Natural killer cell treated with Interleukin-12 subunit alpha and Interleukin-12 subunit beta and Interleukin-15 and Interleukin-18, amount 100 ng/mL, for 72 hours (primary cell): ENCODE measurements at regions not wholly inside any gene's neighbourhood (a gene's known extent, or its start where the extent isn't known, plus 50 kb on each side); places are given as distances from the start of the nearest gene placed in this dataset.

Experiments
- ATAC-seq, 2 donors: fragments of 150-1000 bp; cut with Tn5 transposase in 1 of 2; sonication (Bioruptor Pico), chemical (Tn5 transposase) in 1 of 2; 2 replicates each; pipeline ENCODE4 v1.10.0; 2021
- DNase-seq: peaks from one replicate; pipeline ENCODE4 v3.0.0; 2022; ENCODE audit warnings: low spot score
- H3K27ac Mint-ChIP-seq, 2 donors: 1 replicate in 1 of 2; 2 replicates in 1 of 2; pipeline ENCODE4 v1.8.0; 2022; ENCODE audit warnings: mixed read lengths in 2 of 2, mild to moderate bottlenecking in 1 of 2, moderate library complexity in 1 of 2
- H3K27me3 Mint-ChIP-seq, 2 donors: 1 replicate in 1 of 2; 2 replicates in 1 of 2; pipeline ENCODE4 v1.8.0; 2022; ENCODE audit warnings: mixed read lengths in 2 of 2
- H3K36me3 Mint-ChIP-seq: one replicate; pipeline ENCODE4 v1.8.0; 2022; ENCODE audit warnings: mixed read lengths
- H3K4me1 Mint-ChIP-seq, 2 donors: 1 replicate in 1 of 2; 2 replicates in 1 of 2; pipeline ENCODE4 v1.8.0; 2022; ENCODE audit warnings: low read depth in 2 of 2, mixed read lengths in 2 of 2, mild to moderate bottlenecking in 1 of 2
- H3K4me3 Mint-ChIP-seq: one replicate; pipeline ENCODE4 v1.8.0; 2022; ENCODE audit warnings: mixed read lengths
- H3K9me3 Mint-ChIP-seq: 2 replicates; pipeline ENCODE4 v1.8.0; 2022; ENCODE audit warnings: mixed read lengths

DNA sequence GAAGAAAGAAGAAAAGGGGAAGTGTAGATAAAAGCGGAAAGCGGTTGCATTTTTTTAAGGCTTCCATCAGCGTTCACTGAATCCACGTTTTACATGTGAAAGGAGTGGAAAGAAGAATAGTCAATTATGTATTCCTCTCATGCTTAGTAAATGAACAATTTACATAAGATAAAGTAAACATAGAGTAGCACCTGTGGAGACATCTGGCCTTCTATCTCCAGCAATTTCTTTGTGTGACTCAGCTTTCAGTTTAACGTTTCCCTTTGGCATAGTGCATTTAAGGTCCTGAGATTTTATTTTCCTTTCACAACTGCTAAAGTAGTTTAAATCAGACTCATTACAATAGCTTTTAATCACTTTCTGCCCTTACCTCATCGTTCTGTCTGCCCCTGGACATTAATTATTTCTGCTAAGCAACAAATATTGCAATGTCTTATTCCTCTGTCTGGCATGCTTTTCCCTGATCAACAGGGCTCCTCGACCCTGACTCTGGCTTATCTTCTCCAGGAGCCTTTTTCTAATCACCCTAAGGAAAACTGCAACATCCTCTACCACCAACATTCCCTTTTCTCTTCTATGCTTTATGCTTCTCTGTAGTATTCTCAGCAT lies 383.5 kb upstream of the VWC2 start:
- Mint-ChIP-seq H3K36me3 (no peaks in the 10 kb centered on the region), H3K27ac (no peak overlapping the region), H3K4me1 (no peaks in the 10 kb centered on the region), H3K27me3 (no peaks in the 10 kb centered on the region), H3K9me3 (peaks cover 15% of the 10 kb centered on the region), H3K4me3 (no peak overlapping the region)
- DNase-seq (no peak), ATAC-seq (no peak)

DNA sequence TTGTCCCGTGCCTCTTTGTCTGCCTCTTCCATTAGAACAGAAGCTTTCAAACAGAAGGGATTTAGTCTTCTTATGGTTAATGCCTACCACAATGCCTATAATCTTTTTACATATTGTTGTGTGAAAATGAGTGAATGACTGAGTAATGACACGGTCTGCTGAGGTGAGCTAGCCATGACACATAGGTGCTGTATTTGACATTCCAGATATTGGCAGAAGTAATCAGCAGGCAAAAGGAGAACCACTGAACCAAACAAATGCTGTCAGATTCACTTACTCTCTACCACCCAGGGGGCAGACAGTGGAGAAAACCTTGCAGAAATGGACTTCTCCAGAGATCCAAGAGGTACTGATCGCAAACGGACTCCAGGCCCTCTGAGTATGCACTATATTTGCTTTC lies 377.2 kb upstream of the VWC2 start:
- Mint-ChIP-seq H3K4me3 (no peak overlapping the region), H3K4me1 (no peaks in the 10 kb centered on the region)
- ATAC-seq: no peak

DNA sequence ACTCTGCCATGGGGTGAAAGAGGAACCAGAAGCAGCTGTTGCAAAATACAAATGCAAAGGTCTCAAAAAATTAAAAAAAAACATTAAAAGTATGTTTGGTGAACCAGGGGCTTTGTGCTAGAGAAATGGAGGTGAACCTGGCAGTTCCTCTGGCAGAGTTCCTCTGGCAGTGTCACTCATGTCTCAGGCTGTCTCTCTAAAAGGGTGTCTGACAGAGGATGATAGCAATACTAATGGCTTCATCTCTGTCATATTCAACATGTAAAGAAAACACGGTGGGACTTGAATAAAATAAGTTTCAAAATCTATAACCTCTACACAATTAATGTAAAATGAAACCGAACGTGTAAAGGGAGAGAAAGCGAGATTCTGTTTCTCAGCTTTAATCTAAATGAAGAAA lies 375.7 kb upstream of the VWC2 start:
- ATAC-seq (no peak), DNase-seq (no peak)
- Mint-ChIP-seq H3K4me3 (no peak overlapping the region), H3K36me3 (no peaks in the 10 kb centered on the region), H3K4me1 (no peaks in the 10 kb centered on the region), H3K9me3 (peaks cover 17% of the 10 kb centered on the region), H3K27ac (no peak overlapping the region), H3K27me3 (no peaks in the 10 kb centered on the region)

More for the DNA sequence above, 377.2 kb upstream of the VWC2 start:
- H3K27me3 Mint-ChIP-seq: no peaks in the 10 kb centered on the region
- peaks cover 14% of the 10 kb centered on the region for H3K9me3 Mint-ChIP-seq
- H3K27ac Mint-ChIP-seq: no peak overlapping the region
- no peak for DNase-seq
- no peaks in the 10 kb centered on the region for H3K36me3 Mint-ChIP-seq

DNA sequence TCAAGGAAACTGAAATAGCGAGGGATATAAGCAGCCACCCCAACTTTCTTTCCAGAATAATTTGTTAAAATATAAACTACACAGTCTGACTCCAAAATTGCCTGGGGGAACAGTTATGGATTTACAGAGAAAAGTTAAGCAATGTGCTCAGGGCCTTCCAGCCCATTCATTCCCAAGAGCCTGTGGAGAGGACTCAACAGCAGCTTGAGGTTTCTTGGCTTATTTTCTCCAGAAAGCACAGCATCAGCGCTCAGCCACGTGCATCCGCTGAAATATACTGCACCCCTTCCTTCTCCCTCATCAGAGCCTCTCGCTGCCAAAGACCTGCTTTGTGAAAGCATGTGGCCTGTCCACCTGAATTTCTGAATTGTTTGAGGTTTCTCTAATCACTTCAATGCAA lies 375.2 kb upstream of the VWC2 start:
- Mint-ChIP-seq H3K27ac (no peak overlapping the region), H3K36me3 (no peaks in the 10 kb centered on the region), H3K27me3 (no peaks in the 10 kb centered on the region), H3K9me3 (peaks cover 17% of the 10 kb centered on the region), H3K4me3 (no peak overlapping the region), H3K4me1 (no peaks in the 10 kb centered on the region)
- DNase-seq: no peak
- no peak for ATAC-seq

DNA sequence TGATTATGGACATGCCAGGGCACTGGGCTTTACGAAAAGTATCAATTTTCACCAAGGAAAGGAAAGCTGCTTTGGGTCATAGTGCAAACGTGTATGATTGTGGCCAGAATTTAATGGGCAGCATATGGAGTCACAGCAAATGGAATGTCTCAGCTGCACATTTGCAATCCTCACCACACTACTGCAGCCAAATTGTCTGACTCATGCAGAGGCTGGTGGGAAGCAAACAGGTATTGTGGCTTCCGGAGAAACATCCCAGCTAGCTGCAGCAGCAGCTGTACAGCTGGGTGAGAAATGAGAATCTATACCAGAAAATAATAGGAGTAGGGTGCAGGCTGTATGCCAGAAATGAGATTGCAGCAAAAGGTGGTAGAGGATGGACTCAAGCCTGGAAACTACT lies 374.7 kb upstream of the VWC2 start:
- Mint-ChIP-seq H3K27me3 (no peaks in the 10 kb centered on the region), H3K9me3 (peaks cover 21% of the 10 kb centered on the region), H3K4me3 (no peak overlapping the region), H3K36me3 (no peaks in the 10 kb centered on the region), H3K4me1 (no peaks in the 10 kb centered on the region), H3K27ac (no peak overlapping the region)
- ATAC-seq (no peak), DNase-seq (no peak)

DNA sequence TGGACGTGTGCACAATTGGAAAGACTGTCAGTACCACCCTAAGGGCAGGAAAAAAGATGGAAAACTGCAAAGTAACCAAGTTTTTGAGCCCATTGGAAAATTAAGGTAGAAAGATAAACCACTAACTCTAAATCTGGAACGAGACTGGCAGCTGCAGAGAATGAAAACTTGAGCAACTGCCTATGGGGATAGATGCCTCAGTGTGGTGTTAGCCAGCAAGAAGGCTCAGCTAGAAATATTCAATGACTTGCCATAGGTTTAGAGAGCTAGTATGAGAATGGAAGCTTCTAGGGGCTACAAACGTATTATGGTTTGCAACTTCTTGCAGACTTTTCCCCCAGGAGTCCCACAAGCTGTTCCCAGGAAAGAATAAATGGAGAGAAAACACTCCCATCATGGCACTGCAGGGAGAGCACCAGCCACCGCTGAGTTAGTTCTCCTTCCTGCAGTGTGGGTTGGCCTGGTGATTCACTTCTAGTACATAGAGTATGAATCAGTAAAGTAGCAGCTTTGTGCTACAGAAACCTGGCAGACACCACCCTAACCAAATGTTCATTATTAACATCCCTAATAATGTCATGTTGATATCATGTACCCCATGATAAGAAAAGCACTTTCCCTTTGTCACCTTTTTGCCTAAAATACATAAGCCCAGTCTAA lies 372.4 kb upstream of the VWC2 start:
- Mint-ChIP-seq H3K4me3 (no peak overlapping the region), H3K9me3 (peaks cover 20% of the 10 kb centered on the region), H3K36me3 (no peaks in the 10 kb centered on the region), H3K27me3 (no peaks in the 10 kb centered on the region), H3K27ac (no peak overlapping the region), H3K4me1 (no peaks in the 10 kb centered on the region)
- ATAC-seq: no peak
- DNase-seq: no peak

DNA sequence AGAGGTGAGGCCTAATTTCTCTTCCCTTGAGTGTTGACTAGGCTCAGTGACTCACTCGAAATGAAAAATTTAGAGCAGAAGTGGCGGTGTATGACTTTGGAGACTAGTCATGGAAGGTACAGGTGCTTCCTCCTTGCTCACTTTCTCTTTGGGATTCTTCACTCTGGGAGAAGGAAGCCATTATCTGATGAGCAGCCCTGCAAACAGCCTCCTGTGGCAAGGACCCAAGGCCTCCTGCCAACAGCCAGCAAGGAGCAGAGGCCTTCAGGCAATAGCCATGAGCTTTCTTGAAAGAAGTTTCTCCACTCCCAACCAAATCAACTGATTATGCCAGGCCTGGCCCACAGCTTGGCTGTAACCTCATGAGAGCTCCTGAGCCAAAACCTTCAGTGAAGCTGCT lies 369.6 kb upstream of the VWC2 start:
- no peaks in the 10 kb centered on the region for H3K4me1 Mint-ChIP-seq
- H3K27me3 Mint-ChIP-seq: no peaks in the 10 kb centered on the region
- no peaks in the 10 kb centered on the region for H3K36me3 Mint-ChIP-seq
- no peak overlapping the region for H3K27ac Mint-ChIP-seq
- no peak overlapping the region for H3K4me3 Mint-ChIP-seq
- ATAC-seq: no peak
- no peak for DNase-seq
- peaks cover 7% of the 10 kb centered on the region for H3K9me3 Mint-ChIP-seq

DNA sequence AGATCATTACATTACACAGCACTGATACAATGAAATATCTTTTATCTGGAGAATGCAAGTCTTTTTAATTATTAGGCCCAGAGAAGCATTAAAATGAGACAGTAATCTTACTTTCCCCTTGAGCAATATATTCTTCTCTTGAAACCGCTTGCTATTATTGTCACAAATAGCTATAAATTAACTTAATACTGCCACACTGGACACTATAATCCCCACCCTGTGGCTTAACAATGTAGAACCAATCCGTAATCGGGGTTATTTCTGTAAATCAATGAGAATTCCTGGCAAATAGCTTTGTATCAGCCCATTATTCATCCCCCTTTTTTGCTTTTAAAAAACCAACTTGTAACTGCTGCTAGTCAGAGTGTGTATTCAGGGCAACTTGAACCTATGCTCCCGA lies 366.2 kb upstream of the VWC2 start:
- Mint-ChIP-seq H3K27ac (no peak overlapping the region), H3K27me3 (no peaks in the 10 kb centered on the region), H3K4me3 (no peak overlapping the region), H3K9me3 (peaks cover 3% of the 10 kb centered on the region), H3K36me3 (no peaks in the 10 kb centered on the region), H3K4me1 (no peaks in the 10 kb centered on the region)
- no peak for ATAC-seq
- DNase-seq: no peak

DNA sequence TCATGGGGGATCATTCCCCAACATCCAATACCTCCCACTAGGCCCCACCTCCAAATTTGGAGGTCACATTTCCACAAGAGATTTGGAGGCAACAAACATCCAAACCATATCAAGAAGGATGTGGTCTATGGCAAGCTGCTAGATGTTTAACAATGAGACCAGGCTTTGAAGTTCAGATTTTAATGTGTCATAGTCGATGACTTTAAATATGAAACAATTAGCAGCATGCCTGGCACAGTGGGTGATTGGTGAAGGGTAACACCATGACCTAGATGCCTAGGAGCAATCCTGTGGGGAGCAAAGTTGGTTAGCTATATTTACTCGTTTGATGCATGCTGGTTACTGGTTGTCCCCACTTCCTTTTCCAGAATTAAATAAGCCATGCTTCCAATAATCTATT lies 356.4 kb upstream of the VWC2 start:
- H3K9me3 Mint-ChIP-seq: peaks cover 19% of the 10 kb centered on the region
- DNase-seq: no peak
- H3K27me3 Mint-ChIP-seq: no peaks in the 10 kb centered on the region
- H3K27ac Mint-ChIP-seq: no peak overlapping the region
- no peak overlapping the region for H3K4me3 Mint-ChIP-seq
- no peaks in the 10 kb centered on the region for H3K4me1 Mint-ChIP-seq
- ATAC-seq: no peak
- H3K36me3 Mint-ChIP-seq: no peaks in the 10 kb centered on the region

DNA sequence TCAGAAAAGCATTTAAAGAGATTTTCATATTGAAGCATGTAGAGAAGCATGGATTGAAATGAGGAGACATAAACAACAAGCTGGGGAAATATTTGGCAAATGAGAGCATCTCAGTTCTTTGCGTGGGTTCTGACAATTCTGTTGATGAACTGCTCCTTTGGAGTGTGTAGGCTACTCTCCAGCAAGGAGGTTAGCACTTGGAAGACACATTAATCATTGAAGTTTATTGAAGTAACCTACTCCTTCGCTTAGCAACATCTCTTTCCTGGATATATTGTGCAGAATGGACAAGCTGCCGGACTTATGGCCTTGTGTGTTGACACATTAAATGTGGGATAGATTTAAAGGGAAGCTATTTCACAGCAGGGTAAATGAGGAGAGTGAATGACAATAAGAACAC lies 354.5 kb upstream of the VWC2 start:
- DNase-seq (no peak), ATAC-seq (no peak)
- no peaks in the 10 kb centered on the region for H3K27me3 Mint-ChIP-seq
- H3K9me3 Mint-ChIP-seq: peaks cover 19% of the 10 kb centered on the region
- no peaks in the 10 kb centered on the region for H3K36me3 Mint-ChIP-seq
- H3K27ac Mint-ChIP-seq: no peak overlapping the region
- no peaks in the 10 kb centered on the region for H3K4me1 Mint-ChIP-seq
- no peak overlapping the region for H3K4me3 Mint-ChIP-seq

DNA sequence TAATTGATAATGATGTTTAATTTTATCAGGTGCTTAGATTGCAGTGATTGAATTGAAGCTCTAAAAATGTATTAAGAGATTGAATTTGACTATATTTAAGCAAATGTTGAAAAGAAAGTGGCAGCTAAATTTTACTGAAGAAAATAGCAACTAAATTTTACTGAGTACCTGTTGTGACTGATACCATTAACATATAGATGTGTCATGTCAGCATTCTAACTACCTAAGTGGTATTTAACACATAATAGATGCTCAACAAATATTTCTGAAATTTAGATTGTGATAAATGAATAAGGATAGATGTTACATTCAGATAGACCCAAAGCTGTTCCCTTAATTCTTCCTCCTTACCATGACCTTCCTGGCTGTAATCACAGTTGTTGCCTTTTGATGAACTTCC lies 350.9 kb upstream of the VWC2 start:
- H3K4me1 Mint-ChIP-seq: no peaks in the 10 kb centered on the region
- H3K9me3 Mint-ChIP-seq: peaks cover 14% of the 10 kb centered on the region
- H3K27me3 Mint-ChIP-seq: no peaks in the 10 kb centered on the region
- no peak overlapping the region for H3K27ac Mint-ChIP-seq
- no peak overlapping the region for H3K4me3 Mint-ChIP-seq
- ATAC-seq: no peak
- no peak for DNase-seq
- no peaks in the 10 kb centered on the region for H3K36me3 Mint-ChIP-seq

DNA sequence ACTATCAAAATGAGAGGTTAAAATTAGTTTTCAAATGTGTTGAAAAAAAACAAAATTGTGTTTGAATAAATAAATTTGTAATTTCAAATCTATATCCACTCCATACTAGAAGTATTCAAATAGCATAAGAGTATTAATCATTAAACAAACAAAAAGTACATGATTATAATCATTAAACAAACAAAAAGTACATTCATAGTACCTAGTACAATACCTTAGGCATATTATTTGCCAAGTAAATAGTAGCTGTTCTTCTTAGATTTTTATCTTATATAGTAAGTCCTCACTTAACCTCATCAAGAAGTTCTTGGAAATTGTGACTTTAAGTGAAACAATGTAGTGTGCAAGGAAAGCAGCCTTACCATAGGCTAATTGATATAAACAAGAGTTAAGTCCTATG lies 349.3 kb upstream of the VWC2 start:
- Mint-ChIP-seq H3K36me3 (no peaks in the 10 kb centered on the region), H3K4me1 (no peaks in the 10 kb centered on the region), H3K4me3 (no peak overlapping the region), H3K9me3 (peaks cover 14% of the 10 kb centered on the region), H3K27ac (no peak overlapping the region), H3K27me3 (no peaks in the 10 kb centered on the region)
- no peak for DNase-seq
- no peak for ATAC-seq

DNA sequence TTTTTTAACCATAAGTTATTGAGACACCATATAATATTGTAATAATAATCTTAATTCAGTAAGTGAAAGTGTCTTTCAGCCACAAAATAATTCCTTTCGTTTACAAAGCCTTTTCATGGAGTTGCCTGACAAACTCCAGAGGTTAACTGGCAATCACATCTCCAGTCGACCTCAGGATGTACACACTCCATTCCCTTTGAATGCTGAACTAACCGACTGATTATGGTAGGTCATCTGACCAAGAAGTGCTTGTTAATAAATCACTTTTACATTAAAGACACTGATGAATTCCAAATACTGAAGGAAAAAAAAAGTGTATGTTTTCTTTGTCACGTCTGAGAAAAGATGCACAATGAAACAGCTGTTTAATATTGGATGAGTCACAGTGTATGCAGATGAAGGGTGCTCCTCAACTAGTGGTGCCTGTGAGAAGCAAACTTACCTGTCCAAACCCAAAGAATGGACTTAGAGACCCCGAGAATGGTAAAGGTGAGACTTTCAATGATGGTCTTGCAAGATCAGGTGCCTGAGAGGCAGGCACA lies 348.1 kb upstream of the VWC2 start:
- H3K27ac Mint-ChIP-seq: no peak overlapping the region

DNA sequence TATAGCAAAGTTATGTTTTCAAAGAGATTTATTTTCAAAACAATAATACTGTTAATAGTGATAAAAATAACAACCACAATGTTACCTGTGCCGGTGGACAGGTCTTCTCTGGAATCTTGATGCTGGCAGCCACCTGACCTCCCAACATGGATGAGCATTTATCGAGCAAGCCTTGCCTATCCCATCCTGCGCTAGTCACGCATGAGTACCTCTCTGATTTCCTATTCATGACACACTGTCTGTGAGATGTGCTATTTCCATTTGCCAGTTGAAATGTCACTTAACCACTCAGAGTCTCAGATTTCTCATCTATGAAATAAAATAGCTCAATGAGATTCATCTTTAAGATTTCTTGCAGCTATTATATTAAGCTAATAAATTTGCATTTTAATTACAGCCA lies 341.2 kb upstream of the VWC2 start:
- H3K27me3 Mint-ChIP-seq: no peaks in the 10 kb centered on the region
- DNase-seq (no peak), ATAC-seq (no peak)
- no peak overlapping the region for H3K4me3 Mint-ChIP-seq
- peaks cover 8% of the 10 kb centered on the region for H3K9me3 Mint-ChIP-seq
- no peaks in the 10 kb centered on the region for H3K4me1 Mint-ChIP-seq
- H3K36me3 Mint-ChIP-seq: no peaks in the 10 kb centered on the region
- H3K27ac Mint-ChIP-seq: no peak overlapping the region

More for the DNA sequence above, 348.1 kb upstream of the VWC2 start:
- Mint-ChIP-seq H3K4me3 (no peak overlapping the region), H3K27me3 (no peaks in the 10 kb centered on the region), H3K36me3 (no peaks in the 10 kb centered on the region), H3K4me1 (no peaks in the 10 kb centered on the region), H3K9me3 (peaks cover 14% of the 10 kb centered on the region)
- DNase-seq (no peak), ATAC-seq (no peak)

DNA sequence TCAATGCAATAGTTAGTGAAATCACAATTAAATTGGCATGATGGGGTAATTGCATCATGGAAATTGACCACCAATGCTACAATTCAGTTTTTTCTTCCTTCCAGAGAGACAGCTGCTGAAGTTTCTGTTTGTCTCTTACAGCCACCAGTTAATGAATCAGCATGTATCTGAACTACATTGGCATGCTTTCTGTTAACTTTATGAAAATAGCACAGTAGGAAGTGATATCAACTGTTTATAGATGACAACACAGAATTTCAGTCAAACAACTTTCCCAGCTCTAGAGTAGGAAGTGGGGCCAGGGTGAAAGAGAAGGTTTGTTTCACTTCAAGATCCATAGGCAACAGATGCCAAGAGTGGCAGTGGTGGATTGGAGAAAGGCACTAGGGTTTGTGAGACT lies 339.6 kb upstream of the VWC2 start:
- no peaks in the 10 kb centered on the region for H3K36me3 Mint-ChIP-seq
- no peak overlapping the region for H3K4me3 Mint-ChIP-seq
- peaks cover 8% of the 10 kb centered on the region for H3K9me3 Mint-ChIP-seq
- H3K4me1 Mint-ChIP-seq: no peaks in the 10 kb centered on the region
- H3K27me3 Mint-ChIP-seq: no peaks in the 10 kb centered on the region
- ATAC-seq: no peak
- H3K27ac Mint-ChIP-seq: no peak overlapping the region
- DNase-seq: no peak
